ENCODE measurements at regions not wholly inside any gene's neighbourhood (a gene's known extent, or its start where the extent isn't known, plus 50 kb on each side); places are given as distances from the start of the nearest gene placed in this dataset.

DNA sequence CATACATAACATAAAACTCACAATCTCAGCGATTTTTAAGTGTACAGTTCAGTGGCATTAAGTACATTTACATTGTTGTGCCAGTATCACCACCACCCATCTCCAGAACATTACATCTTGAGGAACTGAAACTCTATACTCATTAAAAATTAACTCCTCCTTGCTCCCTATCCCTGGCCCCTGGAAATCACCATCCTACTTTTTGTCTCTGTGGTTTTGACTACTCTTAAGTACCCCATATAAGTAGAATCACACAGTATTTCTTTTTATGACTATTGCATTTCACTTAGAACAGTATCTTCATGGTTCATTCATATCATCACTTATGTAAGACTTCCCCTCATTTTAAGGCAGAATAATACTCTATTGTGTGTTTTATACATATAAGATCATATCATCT lies 1108.1 kb downstream of the GRIK2 start:
- Histone ChIP-seq H4K20me1 (ENCODE audit: insufficient read depth) (no peaks in the 10 kb centered on the region), H3K4me3 (IDR thresholded peaks at IDR 0.05; ENCODE audit: insufficient read depth, low read depth, low read length) (no peak overlapping the region), H3K9ac (no peak overlapping the region), H3K27me3 (ENCODE audit: insufficient read depth, low read depth) (no peaks in the 10 kb centered on the region), H2AFZ (ENCODE audit: low read depth) (no peak overlapping the region), H3K27ac (no peak overlapping the region), H3K79me2 (ENCODE audit: insufficient read depth, low read depth) (no peaks in the 10 kb centered on the region), H3K4me2 (no peak overlapping the region), H3K36me3 (ENCODE audit: insufficient read depth) (no peaks in the 10 kb centered on the region), H3K4me1 (ENCODE audit: low read depth, poor library complexity, severe bottlenecking) (no peaks in the 10 kb centered on the region)
- TF ChIP-seq CTCF (conservative IDR thresholded peaks at IDR 0.05; ENCODE audit: low read depth, low read length): no peak

DNA sequence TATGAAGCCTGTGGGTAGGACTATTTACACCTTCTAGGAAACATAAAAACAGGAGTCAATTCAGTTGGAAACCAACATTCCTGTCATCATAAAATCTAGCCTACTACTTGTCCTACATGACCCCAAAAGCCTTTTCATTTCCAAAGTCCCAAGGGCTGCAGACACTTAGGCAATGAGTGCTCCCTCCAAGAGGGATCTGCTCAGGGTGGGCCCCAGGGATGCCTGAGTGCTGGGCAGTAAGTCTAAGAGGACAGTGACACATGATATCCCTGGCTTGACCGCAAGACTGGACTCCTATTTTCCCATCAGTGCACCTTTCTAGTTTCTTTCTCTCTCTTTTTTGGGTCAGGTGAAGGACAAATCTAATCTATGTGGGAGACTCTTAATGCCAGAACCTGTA lies 1101.3 kb downstream of the GRIK2 start:
- H3K4me1 ChIP-seq (ENCODE audit: low read depth, poor library complexity, severe bottlenecking): no peaks in the 10 kb centered on the region
- no peaks in the 10 kb centered on the region for H3K36me3 ChIP-seq (ENCODE audit: insufficient read depth)
- no peak overlapping the region for H3K4me3 ChIP-seq (IDR thresholded peaks at IDR 0.05; ENCODE audit: insufficient read depth, low read depth, low read length)
- no peak overlapping the region for H2AFZ ChIP-seq (ENCODE audit: low read depth)
- no peaks in the 10 kb centered on the region for H3K79me2 ChIP-seq (ENCODE audit: insufficient read depth, low read depth)
- H3K9ac ChIP-seq: no peak overlapping the region
- no peaks in the 10 kb centered on the region for H4K20me1 ChIP-seq (ENCODE audit: insufficient read depth)
- no peaks in the 10 kb centered on the region for H3K27me3 ChIP-seq (ENCODE audit: insufficient read depth, low read depth)
- no peak overlapping the region for H3K27ac ChIP-seq
- no peak overlapping the region for H3K4me2 ChIP-seq
- no peak for TF ChIP-seq CTCF (conservative IDR thresholded peaks at IDR 0.05; ENCODE audit: low read depth, low read length)

DNA sequence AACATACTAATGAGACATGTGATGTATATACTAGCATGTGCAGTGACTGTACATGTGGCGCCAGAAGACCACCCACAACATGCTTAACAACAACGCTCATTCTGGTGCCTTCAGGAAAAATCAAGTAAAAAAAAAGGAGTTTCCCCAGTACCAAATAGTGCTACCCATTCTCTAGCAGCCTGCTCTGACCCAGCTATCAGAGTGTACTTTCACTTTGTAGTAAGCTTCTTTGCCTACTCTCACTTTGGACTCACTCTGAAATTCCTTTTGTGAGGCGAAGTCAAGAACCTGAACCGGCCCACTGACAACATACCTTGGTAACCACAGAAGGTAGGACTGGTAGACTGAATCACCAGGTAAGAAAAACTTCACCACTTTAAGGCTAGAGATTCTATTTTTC lies 1100.0 kb downstream of the GRIK2 start:
- Histone ChIP-seq H2AFZ (ENCODE audit: low read depth) (no peak overlapping the region), H3K79me2 (ENCODE audit: insufficient read depth, low read depth) (no peaks in the 10 kb centered on the region), H3K36me3 (ENCODE audit: insufficient read depth) (no peaks in the 10 kb centered on the region), H3K4me3 (IDR thresholded peaks at IDR 0.05; ENCODE audit: insufficient read depth, low read depth, low read length) (no peak overlapping the region), H3K9ac (no peak overlapping the region), H3K4me1 (ENCODE audit: low read depth, poor library complexity, severe bottlenecking) (no peaks in the 10 kb centered on the region), H3K4me2 (no peak overlapping the region), H3K27me3 (ENCODE audit: insufficient read depth, low read depth) (no peaks in the 10 kb centered on the region), H4K20me1 (ENCODE audit: insufficient read depth) (no peaks in the 10 kb centered on the region), H3K27ac (no peak overlapping the region)
- TF ChIP-seq CTCF (conservative IDR thresholded peaks at IDR 0.05; ENCODE audit: low read depth, low read length): no peak

DNA sequence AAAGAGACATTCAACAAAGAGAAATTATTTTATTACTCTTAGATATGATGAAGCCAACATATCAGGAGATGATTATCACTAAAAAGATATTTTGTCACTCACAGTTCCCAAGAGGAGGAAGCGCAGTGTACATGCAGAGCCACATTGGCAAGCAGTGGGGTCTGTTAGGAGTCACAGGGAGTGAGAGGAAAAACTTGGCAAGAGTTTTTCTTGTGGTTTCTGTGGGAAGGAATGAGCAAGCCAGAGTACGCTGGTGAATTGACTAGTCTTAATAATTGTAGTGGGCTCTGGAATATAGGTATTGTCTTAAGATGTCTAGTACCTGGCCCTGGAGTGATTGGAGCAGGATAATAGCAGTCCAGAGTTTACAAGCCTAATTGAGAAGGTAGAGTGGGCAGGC lies 1095.2 kb downstream of the GRIK2 start:
- TF ChIP-seq CTCF (conservative IDR thresholded peaks at IDR 0.05; ENCODE audit: low read depth, low read length): no peak
- Histone ChIP-seq H3K4me1 (ENCODE audit: low read depth, poor library complexity, severe bottlenecking) (no peaks in the 10 kb centered on the region), H3K9ac (no peak overlapping the region), H3K4me2 (no peak overlapping the region), H3K36me3 (ENCODE audit: insufficient read depth) (no peaks in the 10 kb centered on the region), H3K27me3 (ENCODE audit: insufficient read depth, low read depth) (no peaks in the 10 kb centered on the region), H3K79me2 (ENCODE audit: insufficient read depth, low read depth) (no peaks in the 10 kb centered on the region), H2AFZ (ENCODE audit: low read depth) (no peak overlapping the region), H4K20me1 (ENCODE audit: insufficient read depth) (no peaks in the 10 kb centered on the region), H3K27ac (no peak overlapping the region), H3K4me3 (IDR thresholded peaks at IDR 0.05; ENCODE audit: insufficient read depth, low read depth, low read length) (no peak overlapping the region)

- Histone ChIP-seq H3K9ac (no peak overlapping the region), H3K36me3 (ENCODE audit: insufficient read depth) (no peaks in the 10 kb centered on the region), H3K4me1 (ENCODE audit: low read depth, poor library complexity, severe bottlenecking) (no peaks in the 10 kb centered on the region), H3K27ac (no peak overlapping the region), H3K79me2 (ENCODE audit: insufficient read depth, low read depth) (no peaks in the 10 kb centered on the region), H3K4me2 (no peak overlapping the region), H4K20me1 (ENCODE audit: insufficient read depth) (no peaks in the 10 kb centered on the region), H2AFZ (ENCODE audit: low read depth) (no peak overlapping the region), H3K4me3 (IDR thresholded peaks at IDR 0.05; ENCODE audit: insufficient read depth, low read depth, low read length) (no peak overlapping the region), H3K27me3 (ENCODE audit: insufficient read depth, low read depth) (no peaks in the 10 kb centered on the region)
- TF ChIP-seq CTCF (conservative IDR thresholded peaks at IDR 0.05; ENCODE audit: low read depth, low read length): no peak
Measured at GRCh38 chr6:102485480-102485879, 1092.0 kb downstream of the GRIK2 start.
